DND-41 (cell line): ENCODE measurements at regions not wholly inside any gene's neighbourhood (a gene's known extent, or its start where the extent isn't known, plus 50 kb on each side); places are given as distances from the start of the nearest gene placed in this dataset.

Experiments
- ATAC-seq: fragments of 200-7000 bp; cut with Tn5 transposase; 3 replicates; pipeline ENCODE4 v1.9.1; 2021; ENCODE audit warnings: low read depth; ENCODE audit not compliant: insufficient read depth
- DNase-seq: peaks from one replicate; pipeline ENCODE4 v3.0.0-alpha.2; 2020
- H2AFZ ChIP-seq: 2 replicates; pipeline ENCODE4 v1.6.0; 2012; ENCODE audit warnings: low read depth, low read length
- H3K27ac ChIP-seq: 2 replicates; pipeline ENCODE4 v1.5.1; 2012; ENCODE audit warnings: low read length, inconsistent platforms
- H3K27me3 ChIP-seq: fragments of 200-600 bp; sonication (generic); 2 replicates; pipeline ENCODE4 v1.6.0; 2012; ENCODE audit warnings: low read length, mild to moderate bottlenecking, inconsistent platforms; ENCODE audit not compliant: insufficient read depth, poor library complexity
- H3K36me3 ChIP-seq: 2 replicates; pipeline ENCODE4 v1.5.1; 2012; ENCODE audit warnings: low read length, inconsistent platforms; ENCODE audit not compliant: insufficient read depth
- H3K4me1 ChIP-seq: 2 replicates; pipeline ENCODE4 v1.5.1; 2012; ENCODE audit warnings: mild to moderate bottlenecking, low read length; ENCODE audit not compliant: insufficient read depth
- H3K4me2 ChIP-seq: 2 replicates; pipeline ENCODE4 v1.6.0; 2012; ENCODE audit warnings: mild to moderate bottlenecking, moderate library complexity, low read length, inconsistent platforms; ENCODE audit not compliant: insufficient read depth
- H3K4me3 ChIP-seq, 2 experiments: fragments of 200-600 bp in 1 of 2; shearing (Covaris generic) in 1 of 2; 2 replicates each; pipeline ENCODE4 v1.5.1; 2012 to 2016; ENCODE audit warnings: inconsistent platforms in 2 of 2, low read length in 2 of 2, mild to moderate bottlenecking in 2 of 2, low read depth in 1 of 2, moderate library complexity in 1 of 2
- H3K79me2 ChIP-seq: 2 replicates; pipeline ENCODE4 v1.6.0; 2012; ENCODE audit warnings: low read length, inconsistent platforms; ENCODE audit not compliant: insufficient read depth
- H3K9ac ChIP-seq: 2 replicates; pipeline ENCODE4 v1.6.0; 2012; ENCODE audit warnings: low read depth, mild to moderate bottlenecking, inconsistent platforms, low read length, moderate library complexity
- H3K9me3 ChIP-seq: 2 replicates; pipeline ENCODE4 v1.5.1; 2012; ENCODE audit warnings: low read length, moderate library complexity, mild to moderate bottlenecking, inconsistent platforms; ENCODE audit not compliant: insufficient read depth, severe bottlenecking
- H4K20me1 ChIP-seq: 2 replicates; pipeline ENCODE4 v1.6.0; 2012; ENCODE audit warnings: low read length; ENCODE audit not compliant: insufficient read depth
- CTCF ChIP-seq: IDR thresholded peaks from 2 replicates; pipeline ENCODE4 v1.5.1; 2012; ENCODE audit warnings: borderline replicate concordance, low read length, moderate library complexity, mild to moderate bottlenecking; ENCODE audit not compliant: poor library complexity, severe bottlenecking; ENCODE audit errors: extremely low read depth
- EZH2 ChIP-seq: IDR thresholded peaks from 3 replicates; pipeline ENCODE4 v1.6.1; 2012; ENCODE audit warnings: borderline replicate concordance, low read depth, mild to moderate bottlenecking, moderate library complexity, low read length, inconsistent platforms; ENCODE audit not compliant: severe bottlenecking

- ATAC-seq, result no peak
- DNase-seq, result no peak
Measured at GRCh38 chr1:181160998-181161870, 72.7 kb downstream of the IER5 start.

GRCh38 chr1:181163662-181164061 is 75.2 kb downstream of the IER5 start:
- peaks cover 22% of the 10 kb centered on the region for H3K9me3 ChIP-seq
- no peak for TF ChIP-seq CTCF
- no peak for TF ChIP-seq EZH2
- DNase-seq (no peak), ATAC-seq (no peak)
- no peaks in the 10 kb centered on the region for H3K36me3 ChIP-seq
- H3K79me2 ChIP-seq, result no peaks in the 10 kb centered on the region
- H3K9ac ChIP-seq, result no peak overlapping the region
- peaks cover 21% of the 10 kb centered on the region for H3K4me1 ChIP-seq
- H4K20me1 ChIP-seq, result peaks cover 5% of the 10 kb centered on the region
- H3K27ac ChIP-seq, result no peak overlapping the region
- no peak overlapping the region for H3K4me2 ChIP-seq
- H3K4me3 ChIP-seq, result no peak overlapping the region
- no peaks in the 10 kb centered on the region for H3K27me3 ChIP-seq
- H2AFZ ChIP-seq, result no peak overlapping the region

More at GRCh38 chr1:181160998-181161870, 72.7 kb downstream of the IER5 start:
- Histone ChIP-seq H3K4me2 (no peak overlapping the region), H2AFZ (no peak overlapping the region), H3K27ac (no peak overlapping the region), H3K9me3 (peaks cover 22% of the 10 kb centered on the region), H3K79me2 (no peaks in the 10 kb centered on the region), H4K20me1 (peaks cover 5% of the 10 kb centered on the region), H3K9ac (no peak overlapping the region), H3K4me3 (no peak overlapping the region), H3K36me3 (no peaks in the 10 kb centered on the region), H3K4me1 (peaks cover 33% of the 10 kb centered on the region), H3K27me3 (no peaks in the 10 kb centered on the region)
- TF ChIP-seq EZH2, result no peak

- H3K27me3 ChIP-seq, result no peaks in the 10 kb centered on the region
- peaks cover 22% of the 10 kb centered on the region for H3K9me3 ChIP-seq
- no peaks in the 10 kb centered on the region for H3K36me3 ChIP-seq
- DNase-seq, result peak; percentile 85
- peak overlapping the region; percentile 72 for H2AFZ ChIP-seq
- peaks cover 5% of the 10 kb centered on the region for H3K4me1 ChIP-seq
- H3K79me2 ChIP-seq, result no peaks in the 10 kb centered on the region
- H3K27ac ChIP-seq, result peak overlapping the region; percentile 57; the same call in 1 of the 2 replicates
- no peaks in the 10 kb centered on the region for H4K20me1 ChIP-seq
- no peak overlapping the region for H3K9ac ChIP-seq
- H3K4me2 ChIP-seq, result peak overlapping the region; percentile 41
- TF ChIP-seq CTCF (peak; percentile 95), EZH2 (no peak)
- H3K4me3 ChIP-seq, result no peak overlapping the region
- peak; percentile 99 for ATAC-seq
Measured at GRCh38 chr1:181166377-181167196, 78.1 kb downstream of the IER5 start.
